ENCODE measurements at regions not wholly inside any gene's neighbourhood (a gene's known extent, or its start where the extent isn't known, plus 50 kb on each side); places are given as distances from the start of the nearest gene placed in this dataset.

- no peak overlapping the region for H3K4me3 Mint-ChIP-seq
- H3K36me3 Mint-ChIP-seq: peaks cover 68% of the 10 kb centered on the region
- no peak for DNase-seq (ENCODE audit: low spot score)
- no peak for TF ChIP-seq CREB1 (CRISPR knock-in tag; IDR thresholded peaks at IDR 0.05)
- no peak for TF ChIP-seq OVOL2 (CRISPR knock-in tag; IDR thresholded peaks at IDR 0.05; ENCODE audit: borderline replicate concordance)
- no peak for TF ChIP-seq CREM (CRISPR knock-in tag; IDR thresholded peaks at IDR 0.05)
- no peak for TF ChIP-seq CDX4 (CRISPR knock-in tag; IDR thresholded peaks at IDR 0.05; ENCODE audit: borderline replicate concordance)
- no peak for TF ChIP-seq FOXK1 (CRISPR knock-in tag; IDR thresholded peaks at IDR 0.05)
- TF ChIP-seq NR3C1 (CRISPR knock-in tag; conservative IDR thresholded peaks at IDR 0.05; ENCODE audit: low read depth): no peak
- TF ChIP-seq ZBTB43 (CRISPR knock-in tag; IDR thresholded peaks at IDR 0.05): no peak
- no peak for TF ChIP-seq IRF1 (CRISPR knock-in tag; IDR thresholded peaks at IDR 0.05)
- no peak for TF ChIP-seq PRDM15 (CRISPR knock-in tag; IDR thresholded peaks at IDR 0.05)
- no peak for TF ChIP-seq IRF2 (CRISPR knock-in tag; IDR thresholded peaks at IDR 0.05; ENCODE audit: borderline replicate concordance, low read depth)
- no peak for TF ChIP-seq NFE2L1 (CRISPR knock-in tag; IDR thresholded peaks at IDR 0.05)
- no peak for TF ChIP-seq ZNF121 (CRISPR knock-in tag; IDR thresholded peaks at IDR 0.05)
- no peak for TF ChIP-seq NR1H2 (CRISPR knock-in tag; IDR thresholded peaks at IDR 0.05)
- TF ChIP-seq CBFB (CRISPR knock-in tag; IDR thresholded peaks at IDR 0.05; ENCODE audit: low read depth): no peak
- TF ChIP-seq FOXP1 (CRISPR knock-in tag; IDR thresholded peaks at IDR 0.05; ENCODE audit: borderline replicate concordance): no peak
- TF ChIP-seq KAT7 (CRISPR knock-in tag; IDR thresholded peaks at IDR 0.05; ENCODE audit: borderline replicate concordance): no peak
- TF ChIP-seq USF2 (CRISPR knock-in tag; IDR thresholded peaks at IDR 0.05): no peak
- no peak for TF ChIP-seq GRHL2 (CRISPR knock-in tag; IDR thresholded peaks at IDR 0.05; ENCODE audit: insufficient replicate concordance, severe bottlenecking)
- H3K27ac Mint-ChIP-seq: no peak overlapping the region
- H3K27me3 Mint-ChIP-seq (ENCODE audit: low read depth): peaks cover 6% of the 10 kb centered on the region
- no peak for ATAC-seq
- no peaks in the 10 kb centered on the region for H3K4me1 Mint-ChIP-seq
- H3K9me3 Mint-ChIP-seq: peaks cover 80% of the 10 kb centered on the region
- POLR2A ChIA-PET: no interaction called here
- CTCF ChIA-PET: no interaction called here
Observed at GRCh38 chr2:6368281-6368680, 497.4 kb downstream of the CMPK2 start.

- POLR2A ChIA-PET: no interaction called here
- no peak overlapping the region for H3K27ac Mint-ChIP-seq
- TF ChIP-seq SMAD3 (CRISPR knock-in tag; IDR thresholded peaks at IDR 0.05; ENCODE audit: borderline replicate concordance) (no peak), CTCF (IDR thresholded peaks at IDR 0.05) (no peak), USF2 (CRISPR knock-in tag; IDR thresholded peaks at IDR 0.05) (no peak), ZBTB21 (CRISPR knock-in tag; IDR thresholded peaks at IDR 0.05; ENCODE audit: borderline replicate concordance) (no peak), ERG (CRISPR knock-in tag; IDR thresholded peaks at IDR 0.05) (no peak), PRRX2 (CRISPR knock-in tag; IDR thresholded peaks at IDR 0.05) (no peak), TEAD1 (CRISPR knock-in tag; IDR thresholded peaks at IDR 0.05) (no peak)
Observed at GRCh38 chr2:6369266-6369665, 496.4 kb downstream of the CMPK2 start.

More at GRCh38 chr2:6369266-6369665, 496.4 kb downstream of the CMPK2 start:
- ATAC-seq (no peak), DNase-seq (ENCODE audit: low spot score) (no peak)
- no peaks in the 10 kb centered on the region for H3K4me1 Mint-ChIP-seq
- CTCF ChIA-PET: no interaction called here
- no peak overlapping the region for H3K4me3 Mint-ChIP-seq
- peaks cover 6% of the 10 kb centered on the region for H3K27me3 Mint-ChIP-seq (ENCODE audit: low read depth)
- peaks cover 76% of the 10 kb centered on the region for H3K9me3 Mint-ChIP-seq
- H3K36me3 Mint-ChIP-seq: peaks cover 65% of the 10 kb centered on the region

All from WTC11 (cell line).